Gastrocnemius medialis (tissue), 4 donors: ENCODE measurements at regions not wholly inside any gene's neighbourhood (a gene's known extent, or its start where the extent isn't known, plus 50 kb on each side); places are given as distances from the start of the nearest gene placed in this dataset.

Experiments used
- ATAC-seq, 2 donors: fragments of 150-250 bp; one replicate each; pipeline ENCODE4 v1.9.1; 2016
- DNase-seq, 2 donors: peaks; one replicate each; pipeline ENCODE4 v3.0.0-alpha.2; 2019
- H3K27ac ChIP-seq, 4 donors: fragments of 200-600 bp; sonication (generic); 1 replicate in 1 of 4; 2 replicates in 3 of 4; pipeline ENCODE4 v1.5.1; 2016 to 2018; ENCODE audit warnings: mild to moderate bottlenecking in 2 of 4, moderate library complexity in 1 of 4
- H3K27me3 ChIP-seq, 3 donors: fragments of 200-600 bp; sonication (generic) in 2 of 3; 1 replicate in 1 of 3; 2 replicates in 2 of 3; pipeline versions ENCODE4 v1.5.1 to v1.6.0; 2016 to 2019; ENCODE audit warnings: mild to moderate bottlenecking in 1 of 3, moderate library complexity in 1 of 3
- H3K36me3 ChIP-seq, 2 donors: fragments of 200-600 bp; sonication (generic) in 1 of 2; one replicate each; pipeline ENCODE4 v1.5.1; 2017 to 2018
- H3K4me1 ChIP-seq, 2 donors: fragments of 200-600 bp; sonication (generic) in 1 of 2; one replicate each; pipeline ENCODE4 v1.5.1; 2016 to 2017; ENCODE audit warnings: mild to moderate bottlenecking in 2 of 2
- H3K4me3 ChIP-seq, 4 donors: fragments of 200-600 bp; sonication (generic) in 3 of 4; 1 replicate in 1 of 4; 2 replicates in 3 of 4; pipeline ENCODE4 v1.5.1; 2016 to 2019; ENCODE audit warnings: mild to moderate bottlenecking in 2 of 4
- H3K9me3 ChIP-seq, 3 donors: fragments of 200-600 bp; sonication (generic) in 2 of 3; 1 replicate in 1 of 3; 2 replicates in 2 of 3; pipeline ENCODE4 v1.5.1; 2016 to 2019
- POLR2A ChIP-seq, 2 donors: fragments of 450-650 bp; IDR thresholded peaks; one replicate each; pipeline ENCODE4 v1.6.1; 2017; ENCODE audit warnings: antibody characterized with exemption in 2 of 2, mild to moderate bottlenecking in 2 of 2, moderate library complexity in 2 of 2
- in situ Hi-C, 4 donors: fragments of 200-750 bp; cut with MboI; loops; one replicate each; pipeline versions ENCODE4 v1.15.0 to v1.8.0; 2017; ENCODE audit warnings: low sequenced_read_pairs in 4 of 4
- intact Hi-C: fragments of 100-400 bp; cut with DNase I; formaldehyde crosslinking; loops from one replicate; pipeline ENCODE4 v1.15.1; 2023; ENCODE audit warnings: low total_unique reads
- TF ChIP-seq, protein P1 (sequence below), 5 experiments: fragments of 450-650 bp in 3 of 5; fragments of 200-600 bp in 2 of 5; sonication (generic) in 2 of 5; IDR thresholded peaks in 4 of 5; conservative IDR thresholded peaks in 1 of 5; 1 replicate in 4 of 5; 2 replicates in 1 of 5; pipeline ENCODE4 v1.5.1; 2016 to 2019; ENCODE audit warnings: antibody characterized with exemption in 5 of 5, mild to moderate bottlenecking in 3 of 5, moderate library complexity in 3 of 5

- in situ Hi-C loops = no loop called here
- no peak overlapping the region for H3K4me3 ChIP-seq
- no peaks in the 10 kb centered on the region for H3K9me3 ChIP-seq
- no peaks in the 10 kb centered on the region for H3K4me1 ChIP-seq
- no peak overlapping the region for H3K27ac ChIP-seq
- DNase-seq (no peak), ATAC-seq (no peak)
- intact Hi-C loops = no loop called here
- H3K36me3 ChIP-seq = no peaks in the 10 kb centered on the region
- TF ChIP-seq POLR2A (IDR thresholded peaks at IDR 0.05) = no peak
- no peaks in the 10 kb centered on the region for H3K27me3 ChIP-seq
Observed at GRCh38 chr3:73292220-73292619, 230.8 kb downstream of the EBLN2 start.

DNA sequence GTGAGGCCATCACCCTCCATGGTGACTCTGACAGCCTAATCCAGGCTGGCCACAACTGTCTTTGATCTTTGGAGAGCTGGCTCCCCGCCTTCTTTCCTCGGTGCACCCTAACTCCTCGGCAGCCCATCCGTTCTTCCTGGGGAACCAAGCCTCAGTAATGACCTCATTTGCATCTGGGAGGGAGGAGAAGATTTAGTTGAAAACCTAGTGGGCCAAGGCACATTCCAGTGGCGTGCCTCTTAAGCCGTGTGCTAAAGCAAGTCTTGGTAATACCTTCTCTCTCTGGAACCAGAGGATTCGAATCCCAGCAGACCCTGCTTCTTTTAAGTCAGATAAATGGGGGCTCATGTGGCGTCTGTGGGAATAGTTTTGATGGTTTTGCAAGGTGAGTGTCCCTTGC, 233.1 kb downstream of the EBLN2 start:
- intact Hi-C loops = no loop called here
- Histone ChIP-seq H3K36me3 (no peaks in the 10 kb centered on the region), H3K9me3 (no peaks in the 10 kb centered on the region), H3K4me1 (no peaks in the 10 kb centered on the region), H3K27ac (no peak overlapping the region), H3K4me3 (no peak overlapping the region), H3K27me3 (no peaks in the 10 kb centered on the region)
- no peak for DNase-seq
- TF ChIP-seq POLR2A (IDR thresholded peaks at IDR 0.05) = no peak
- TF ChIP-seq, protein P1, sequence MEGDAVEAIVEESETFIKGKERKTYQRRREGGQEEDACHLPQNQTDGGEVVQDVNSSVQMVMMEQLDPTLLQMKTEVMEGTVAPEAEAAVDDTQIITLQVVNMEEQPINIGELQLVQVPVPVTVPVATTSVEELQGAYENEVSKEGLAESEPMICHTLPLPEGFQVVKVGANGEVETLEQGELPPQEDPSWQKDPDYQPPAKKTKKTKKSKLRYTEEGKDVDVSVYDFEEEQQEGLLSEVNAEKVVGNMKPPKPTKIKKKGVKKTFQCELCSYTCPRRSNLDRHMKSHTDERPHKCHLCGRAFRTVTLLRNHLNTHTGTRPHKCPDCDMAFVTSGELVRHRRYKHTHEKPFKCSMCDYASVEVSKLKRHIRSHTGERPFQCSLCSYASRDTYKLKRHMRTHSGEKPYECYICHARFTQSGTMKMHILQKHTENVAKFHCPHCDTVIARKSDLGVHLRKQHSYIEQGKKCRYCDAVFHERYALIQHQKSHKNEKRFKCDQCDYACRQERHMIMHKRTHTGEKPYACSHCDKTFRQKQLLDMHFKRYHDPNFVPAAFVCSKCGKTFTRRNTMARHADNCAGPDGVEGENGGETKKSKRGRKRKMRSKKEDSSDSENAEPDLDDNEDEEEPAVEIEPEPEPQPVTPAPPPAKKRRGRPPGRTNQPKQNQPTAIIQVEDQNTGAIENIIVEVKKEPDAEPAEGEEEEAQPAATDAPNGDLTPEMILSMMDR (IDR thresholded peaks at IDR 0.05 in 4 of 5, conservative IDR thresholded peaks at IDR 0.05 in 1 of 5) = no peak
- in situ Hi-C loops = no loop called here
- no peak for ATAC-seq

DNA sequence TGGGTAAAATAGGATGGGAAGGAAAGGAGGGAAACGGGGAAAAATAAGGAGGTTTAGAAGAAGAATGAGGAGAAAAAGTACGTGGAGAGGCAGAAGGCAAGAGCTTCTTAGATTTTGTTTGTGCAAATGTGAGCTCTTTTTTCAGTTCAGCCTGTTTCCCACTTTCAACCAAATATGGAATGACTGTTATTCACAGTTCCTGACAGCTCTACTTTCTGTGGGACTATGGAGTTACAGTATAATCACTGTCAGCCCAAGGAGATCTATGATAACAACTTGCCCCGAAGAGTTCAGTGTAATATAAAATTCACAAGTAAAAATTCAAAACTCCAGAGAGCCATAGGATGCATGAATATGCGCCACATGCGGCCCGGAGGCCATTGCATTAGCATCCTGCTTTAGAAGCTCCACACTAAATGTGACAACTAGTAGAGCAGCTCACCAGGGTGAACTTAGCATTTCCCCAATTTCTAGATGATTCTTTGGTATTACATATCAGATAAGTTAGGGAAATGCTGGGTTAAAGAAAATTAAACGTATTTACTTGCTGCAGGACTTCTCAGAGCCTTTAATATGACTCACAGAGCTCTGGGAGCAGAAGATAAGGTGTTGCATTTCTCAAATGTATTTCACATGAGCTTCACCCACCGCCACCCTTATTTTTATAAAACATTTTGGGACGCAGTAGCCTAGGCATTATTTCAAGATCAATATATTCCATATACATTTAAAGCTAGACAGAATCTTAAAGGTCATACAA, 234.6 kb downstream of the EBLN2 start:
- ATAC-seq (no peak), DNase-seq (no peak)
- intact Hi-C loops = no loop called here
- H3K27ac ChIP-seq = no peak overlapping the region
- no peak for TF ChIP-seq POLR2A (IDR thresholded peaks at IDR 0.05)
- TF ChIP-seq, protein P1 (IDR thresholded peaks at IDR 0.05 in 4 of 5, conservative IDR thresholded peaks at IDR 0.05 in 1 of 5) = no peak
- in situ Hi-C loops = no loop called here
- no peaks in the 10 kb centered on the region for H3K9me3 ChIP-seq
- H3K4me3 ChIP-seq = no peak overlapping the region
- no peaks in the 10 kb centered on the region for H3K36me3 ChIP-seq
- H3K4me1 ChIP-seq = no peaks in the 10 kb centered on the region
- no peaks in the 10 kb centered on the region for H3K27me3 ChIP-seq

DNA sequence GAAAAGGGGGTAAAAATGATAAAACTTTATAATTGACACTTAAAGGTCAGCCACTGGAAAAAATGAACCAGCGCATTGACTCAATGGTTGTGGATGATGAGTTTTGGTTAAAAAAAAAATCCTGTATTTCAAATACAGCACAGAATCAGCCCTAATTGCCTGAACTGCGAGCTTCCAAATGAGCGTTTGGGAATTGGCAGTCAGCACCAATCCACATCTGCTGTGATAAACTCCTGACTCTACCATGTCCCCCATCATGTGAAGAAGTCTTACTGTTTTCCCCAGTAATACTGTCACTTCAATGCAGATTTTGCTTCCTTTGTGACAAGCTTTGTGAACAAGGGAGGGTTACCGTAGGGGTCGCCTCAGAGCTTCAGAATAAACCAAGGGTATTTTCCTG, 235.4 kb downstream of the EBLN2 start:
- no peak for ATAC-seq
- intact Hi-C loops = no loop called here
- Histone ChIP-seq H3K4me3 (no peak overlapping the region), H3K27me3 (no peaks in the 10 kb centered on the region), H3K36me3 (no peaks in the 10 kb centered on the region), H3K4me1 (no peaks in the 10 kb centered on the region), H3K9me3 (no peaks in the 10 kb centered on the region), H3K27ac (no peak overlapping the region)
- in situ Hi-C loops = no loop called here
- DNase-seq = no peak
- TF ChIP-seq, protein P1 (IDR thresholded peaks at IDR 0.05 in 4 of 5, conservative IDR thresholded peaks at IDR 0.05 in 1 of 5) = no peak
- TF ChIP-seq POLR2A (IDR thresholded peaks at IDR 0.05) = no peak

- Histone ChIP-seq H3K4me1 (no peaks in the 10 kb centered on the region), H3K27ac (no peak overlapping the region), H3K36me3 (no peaks in the 10 kb centered on the region), H3K4me3 (no peak overlapping the region), H3K27me3 (no peaks in the 10 kb centered on the region), H3K9me3 (no peaks in the 10 kb centered on the region)
- DNase-seq (no peak), ATAC-seq (no peak)
- intact Hi-C loops (no loop called here), in situ Hi-C loops (no loop called here)
- TF ChIP-seq POLR2A (IDR thresholded peaks at IDR 0.05) = no peak
- TF ChIP-seq, protein P1 (IDR thresholded peaks at IDR 0.05 in 4 of 5, conservative IDR thresholded peaks at IDR 0.05 in 1 of 5) = no peak
Observed at GRCh38 chr3:73298243-73299183, 237.1 kb downstream of the EBLN2 start.
